Activated naive CD4-positive, alpha-beta T cell treated with anti-CD3 and anti-CD28 coated beads, Interleukin-2, amount 50 U/mL, for 24 hours (primary cell): ENCODE measurements at regions not wholly inside any gene's neighbourhood (a gene's known extent, or its start where the extent isn't known, plus 50 kb on each side); places are given as distances from the start of the nearest gene placed in this dataset.

Experiments used
- H3K27ac Mint-ChIP-seq: one replicate; pipeline ENCODE4 v1.8.0; 2021; ENCODE audit warnings: mild to moderate bottlenecking, mixed read lengths
- H3K27me3 Mint-ChIP-seq: one replicate; pipeline ENCODE4 v1.8.0; 2021; ENCODE audit warnings: mixed read lengths
- H3K36me3 Mint-ChIP-seq: one replicate; pipeline ENCODE4 v1.8.0; 2021; ENCODE audit warnings: mixed read lengths
- H3K4me1 Mint-ChIP-seq: one replicate; pipeline ENCODE4 v1.8.0; 2021; ENCODE audit warnings: mixed read lengths
- H3K4me3 Mint-ChIP-seq: one replicate; pipeline ENCODE4 v1.8.0; 2021; ENCODE audit warnings: mild to moderate bottlenecking, mixed read lengths
- H3K9me3 Mint-ChIP-seq: one replicate; pipeline ENCODE4 v1.8.0; 2021; ENCODE audit warnings: mixed read lengths

- H3K4me1 Mint-ChIP-seq, result peaks cover 39% of the 10 kb centered on the region
- no peaks in the 10 kb centered on the region for H3K9me3 Mint-ChIP-seq
- no peaks in the 10 kb centered on the region for H3K27me3 Mint-ChIP-seq
- H3K27ac Mint-ChIP-seq, result no peak overlapping the region
- no peak overlapping the region for H3K4me3 Mint-ChIP-seq
- no peaks in the 10 kb centered on the region for H3K36me3 Mint-ChIP-seq
Observed at GRCh38 chr14:65204056-65204455, 101.7 kb upstream of the MAX start.

- H3K36me3 Mint-ChIP-seq, result no peaks in the 10 kb centered on the region
Observed at GRCh38 chr14:65206078-65206447, 103.7 kb upstream of the MAX start.

DNA sequence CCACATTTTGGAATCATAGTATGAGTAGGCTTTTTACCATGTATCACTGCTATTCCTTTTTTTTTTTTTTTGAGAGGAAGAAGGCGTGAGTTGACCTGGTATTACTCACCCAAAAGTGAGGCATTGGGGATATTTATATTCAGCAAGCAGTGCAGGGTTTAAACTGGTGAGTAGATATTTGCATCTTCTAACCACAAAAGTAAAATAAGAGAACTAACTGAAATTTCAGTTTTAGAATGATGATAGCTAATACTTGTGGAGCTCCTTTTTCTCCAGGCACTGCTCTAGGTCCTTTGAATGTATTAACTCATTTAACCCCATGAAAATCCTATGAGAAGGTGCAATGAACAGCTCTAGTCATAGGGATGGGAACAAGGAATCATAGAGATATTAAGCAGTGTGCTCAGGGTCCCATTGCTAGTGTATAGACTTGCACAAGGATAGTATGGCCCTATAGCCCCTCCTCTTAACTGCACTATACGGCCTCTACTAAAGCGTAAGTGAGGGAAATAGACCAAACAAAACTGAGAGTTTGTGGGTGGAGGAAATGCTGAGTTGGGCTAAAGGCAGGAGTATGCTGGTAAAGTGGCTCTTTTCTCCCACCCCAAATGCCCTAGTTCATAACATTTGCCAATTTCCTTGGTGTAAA lies 104.3 kb upstream of the MAX start:
- peak overlapping the region; percentile 67 for H3K4me3 Mint-ChIP-seq
- H3K4me1 Mint-ChIP-seq, result peaks cover 60% of the 10 kb centered on the region
- peak overlapping the region; percentile 71 for H3K27ac Mint-ChIP-seq
- H3K36me3 Mint-ChIP-seq, result no peaks in the 10 kb centered on the region
- H3K27me3 Mint-ChIP-seq, result no peaks in the 10 kb centered on the region
- no peaks in the 10 kb centered on the region for H3K9me3 Mint-ChIP-seq

More at GRCh38 chr14:65206078-65206447, 103.7 kb upstream of the MAX start:
- Mint-ChIP-seq H3K4me1 (peaks cover 55% of the 10 kb centered on the region), H3K27ac (peak overlapping the region; percentile 71), H3K27me3 (no peaks in the 10 kb centered on the region), H3K4me3 (peak overlapping the region; percentile 67), H3K9me3 (no peaks in the 10 kb centered on the region)

- H3K36me3 Mint-ChIP-seq, result no peaks in the 10 kb centered on the region
- H3K27ac Mint-ChIP-seq, result no peak overlapping the region
- H3K4me1 Mint-ChIP-seq, result peaks cover 62% of the 10 kb centered on the region
- H3K4me3 Mint-ChIP-seq, result peak overlapping the region; percentile 39
- H3K27me3 Mint-ChIP-seq, result no peaks in the 10 kb centered on the region
- H3K9me3 Mint-ChIP-seq, result no peaks in the 10 kb centered on the region
Observed at GRCh38 chr14:65208548-65208947, 106.2 kb upstream of the MAX start.

- Mint-ChIP-seq H3K4me1 (peaks cover 56% of the 10 kb centered on the region), H3K9me3 (no peaks in the 10 kb centered on the region), H3K36me3 (no peaks in the 10 kb centered on the region), H3K27ac (no peak overlapping the region), H3K4me3 (peak overlapping the region; percentile 62), H3K27me3 (no peaks in the 10 kb centered on the region)
Observed at GRCh38 chr14:65210118-65210821, 108.0 kb upstream of the MAX start.

- H3K4me1 Mint-ChIP-seq, result peaks cover 51% of the 10 kb centered on the region
- no peaks in the 10 kb centered on the region for H3K9me3 Mint-ChIP-seq
- no peak overlapping the region for H3K27ac Mint-ChIP-seq
- H3K27me3 Mint-ChIP-seq, result no peaks in the 10 kb centered on the region
- no peaks in the 10 kb centered on the region for H3K36me3 Mint-ChIP-seq
- no peak overlapping the region for H3K4me3 Mint-ChIP-seq
Observed at GRCh38 chr14:65210822-65211182, 108.5 kb upstream of the MAX start.

- H3K9me3 Mint-ChIP-seq, result no peaks in the 10 kb centered on the region
- H3K27ac Mint-ChIP-seq, result peak overlapping the region; percentile 94
- peaks cover 44% of the 10 kb centered on the region for H3K4me1 Mint-ChIP-seq
- H3K27me3 Mint-ChIP-seq, result no peaks in the 10 kb centered on the region
- no peaks in the 10 kb centered on the region for H3K36me3 Mint-ChIP-seq
- H3K4me3 Mint-ChIP-seq, result peak overlapping the region; percentile 63
Observed at GRCh38 chr14:65211341-65211987, 109.1 kb upstream of the MAX start.

DNA sequence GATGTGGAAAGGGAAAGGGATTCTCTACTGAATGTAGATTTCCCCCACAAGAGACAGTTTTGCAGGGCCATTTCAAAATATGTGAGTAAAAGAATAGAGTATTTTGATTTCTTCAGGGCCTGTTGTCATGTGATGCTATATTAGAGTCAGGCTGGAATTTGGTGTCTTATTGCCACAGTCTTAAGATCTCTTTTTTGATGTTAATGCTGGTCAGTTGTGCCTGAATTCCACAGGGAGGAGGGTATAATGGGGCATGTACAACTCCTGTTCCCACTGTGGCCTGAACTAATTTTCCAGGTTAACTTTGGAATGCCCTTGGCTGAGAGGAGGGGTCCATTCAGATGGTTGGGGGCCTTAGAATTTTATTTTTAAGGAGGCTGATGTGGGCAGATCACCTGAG lies 111.0 kb upstream of the MAX start:
- Mint-ChIP-seq H3K36me3 (no peaks in the 10 kb centered on the region), H3K27me3 (no peaks in the 10 kb centered on the region), H3K27ac (no peak overlapping the region), H3K9me3 (no peaks in the 10 kb centered on the region), H3K4me3 (no peak overlapping the region), H3K4me1 (peaks cover 30% of the 10 kb centered on the region)

GRCh38 chr14:65214741-65215140 lies 112.4 kb upstream of the MAX start:
- no peak overlapping the region for H3K4me3 Mint-ChIP-seq
- H3K4me1 Mint-ChIP-seq, result peaks cover 20% of the 10 kb centered on the region
- H3K27me3 Mint-ChIP-seq, result no peaks in the 10 kb centered on the region
- H3K27ac Mint-ChIP-seq, result no peak overlapping the region
- H3K36me3 Mint-ChIP-seq, result no peaks in the 10 kb centered on the region
- no peaks in the 10 kb centered on the region for H3K9me3 Mint-ChIP-seq

- Mint-ChIP-seq H3K36me3 (no peaks in the 10 kb centered on the region), H3K27me3 (no peaks in the 10 kb centered on the region), H3K27ac (no peak overlapping the region), H3K9me3 (no peaks in the 10 kb centered on the region), H3K4me1 (peaks cover 18% of the 10 kb centered on the region), H3K4me3 (no peak overlapping the region)
Observed at GRCh38 chr14:65219353-65219752, 117.0 kb upstream of the MAX start.

GRCh38 chr14:65222440-65222858 lies 120.1 kb upstream of the MAX start:
- Mint-ChIP-seq H3K36me3 (no peaks in the 10 kb centered on the region), H3K4me3 (peak overlapping the region; percentile 33), H3K27me3 (no peaks in the 10 kb centered on the region), H3K9me3 (no peaks in the 10 kb centered on the region), H3K27ac (peak overlapping the region; percentile 30), H3K4me1 (peaks cover 44% of the 10 kb centered on the region)

GRCh38 chr14:65223636-65224035 lies 121.3 kb upstream of the MAX start:
- H3K4me3 Mint-ChIP-seq, result no peak overlapping the region
- H3K36me3 Mint-ChIP-seq, result no peaks in the 10 kb centered on the region
- H3K27me3 Mint-ChIP-seq, result no peaks in the 10 kb centered on the region
- H3K27ac Mint-ChIP-seq, result no peak overlapping the region
- no peaks in the 10 kb centered on the region for H3K9me3 Mint-ChIP-seq
- peaks cover 47% of the 10 kb centered on the region for H3K4me1 Mint-ChIP-seq

DNA sequence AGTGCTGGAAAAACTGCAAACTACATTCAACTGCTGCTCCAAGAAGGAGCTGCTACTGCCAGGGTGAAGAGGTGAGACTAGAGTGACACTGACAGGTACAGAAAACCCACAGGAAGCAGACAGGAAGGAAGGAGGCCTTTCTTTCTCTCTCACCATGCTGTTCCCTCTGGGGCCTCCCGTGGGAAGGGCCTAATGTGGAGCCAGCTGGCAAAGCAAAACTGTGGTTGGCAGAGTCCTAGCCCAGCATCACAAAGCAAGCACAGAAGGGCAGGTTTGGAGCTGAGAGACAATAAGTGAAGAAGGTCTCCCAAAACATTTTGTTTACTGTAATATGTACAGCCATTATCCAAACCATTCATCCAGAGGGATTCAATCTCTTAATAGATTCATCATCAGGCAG lies 122.5 kb upstream of the MAX start:
- H3K27me3 Mint-ChIP-seq, result no peaks in the 10 kb centered on the region
- H3K36me3 Mint-ChIP-seq, result no peaks in the 10 kb centered on the region
- H3K4me1 Mint-ChIP-seq, result peaks cover 59% of the 10 kb centered on the region
- H3K27ac Mint-ChIP-seq, result peak overlapping the region; percentile 5
- H3K9me3 Mint-ChIP-seq, result no peaks in the 10 kb centered on the region
- H3K4me3 Mint-ChIP-seq, result no peak overlapping the region

- peak overlapping the region; percentile 13 for H3K27ac Mint-ChIP-seq
- no peak overlapping the region for H3K4me3 Mint-ChIP-seq
- peaks cover 66% of the 10 kb centered on the region for H3K4me1 Mint-ChIP-seq
Observed at GRCh38 chr14:65225299-65226159, 123.2 kb upstream of the MAX start.

DNA sequence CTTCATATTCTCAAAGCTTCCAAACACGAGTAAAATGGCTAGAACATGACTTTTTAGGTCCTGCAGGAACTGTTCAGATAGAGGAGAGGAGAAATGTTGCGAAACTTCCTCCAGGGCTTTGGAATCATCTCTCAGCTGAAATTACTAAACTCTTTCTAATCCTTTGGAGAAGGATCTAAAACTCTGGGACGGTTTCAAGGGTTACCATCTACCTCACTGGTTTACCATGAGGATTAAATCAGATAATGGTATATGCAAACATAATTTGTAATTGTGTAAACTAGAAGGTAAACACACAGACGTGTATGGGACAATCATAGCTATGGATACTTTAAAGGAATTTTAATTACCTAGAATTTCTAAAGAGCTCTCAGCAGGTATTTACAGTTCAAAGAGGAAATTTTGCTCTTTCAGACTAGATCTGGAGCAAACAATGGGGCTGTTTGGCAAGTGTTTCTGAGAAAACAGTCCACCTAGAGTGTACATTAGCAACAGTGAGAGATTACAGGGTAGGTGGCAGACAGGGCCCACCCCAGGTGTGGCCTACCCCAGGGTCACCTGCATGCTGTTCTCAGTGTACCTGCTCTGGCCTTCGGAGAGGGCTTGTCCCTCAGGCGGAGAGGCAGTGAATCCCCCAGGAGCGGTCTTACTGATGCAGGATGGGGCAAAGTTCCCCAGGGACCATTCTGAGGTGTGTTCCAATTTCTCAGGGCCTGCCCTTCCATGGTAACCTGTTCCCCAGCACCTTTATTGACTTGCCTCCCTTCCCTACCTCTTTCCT lies 124.7 kb upstream of the MAX start:
- no peak overlapping the region for H3K27ac Mint-ChIP-seq
- H3K9me3 Mint-ChIP-seq, result no peaks in the 10 kb centered on the region
- no peaks in the 10 kb centered on the region for H3K27me3 Mint-ChIP-seq
- H3K4me3 Mint-ChIP-seq, result no peak overlapping the region
- H3K4me1 Mint-ChIP-seq, result peaks cover 67% of the 10 kb centered on the region
- no peaks in the 10 kb centered on the region for H3K36me3 Mint-ChIP-seq

More at GRCh38 chr14:65225299-65226159, 123.2 kb upstream of the MAX start:
- Mint-ChIP-seq H3K27me3 (no peaks in the 10 kb centered on the region), H3K36me3 (no peaks in the 10 kb centered on the region), H3K9me3 (no peaks in the 10 kb centered on the region)
